ENCODE measurements at regions not wholly inside any gene's neighbourhood (a gene's known extent, or its start where the extent isn't known, plus 50 kb on each side); places are given as distances from the start of the nearest gene placed in this dataset.

- FAIRE-seq (no peak), DNase-seq (ENCODE audit: insufficient read length, low spot score) (no peak)
These were observed 1441.9 kb upstream of the ZEB2 start for GRCh38 chr2:145961846-145962245.

GRCh38 chr2:145960479-145961163 lies 1440.7 kb upstream of the ZEB2 start:
- FAIRE-seq (no peak), DNase-seq (ENCODE audit: insufficient read length, low spot score) (no peak)

GRCh38 chr2:145958611-145959010 lies 1438.7 kb upstream of the ZEB2 start:
- DNase-seq (ENCODE audit: insufficient read length, low spot score) (no peak), FAIRE-seq (no peak)

- DNase-seq (ENCODE audit: insufficient read length, low spot score) (no peak), FAIRE-seq (no peak)
These were observed 1438.0 kb upstream of the ZEB2 start for GRCh38 chr2:145957929-145958328.

GRCh38 chr2:145939949-145940348 lies 1420.0 kb upstream of the ZEB2 start:
- no peak for DNase-seq (ENCODE audit: insufficient read length, low spot score)
- FAIRE-seq, result no peak

- DNase-seq (ENCODE audit: insufficient read length, low spot score) (no peak), FAIRE-seq (no peak)
These were observed 1415.1 kb upstream of the ZEB2 start for GRCh38 chr2:145935016-145935415.

- FAIRE-seq, result no peak
These were observed 1412.0 kb upstream of the ZEB2 start for GRCh38 chr2:145931781-145932395.

GRCh38 chr2:145930318-145930717 lies 1410.4 kb upstream of the ZEB2 start:
- FAIRE-seq (no peak), DNase-seq (ENCODE audit: insufficient read length, low spot score) (no peak)

More at GRCh38 chr2:145931781-145932395, 1412.0 kb upstream of the ZEB2 start:
- DNase-seq (ENCODE audit: insufficient read length, low spot score), result no peak

- no peak for FAIRE-seq
- no peak for DNase-seq (ENCODE audit: insufficient read length, low spot score)
These were observed 1407.4 kb upstream of the ZEB2 start for GRCh38 chr2:145927131-145927950.

- FAIRE-seq (no peak), DNase-seq (ENCODE audit: insufficient read length, low spot score) (no peak)
These were observed 1405.7 kb upstream of the ZEB2 start for GRCh38 chr2:145925591-145925990.

GRCh38 chr2:145919477-145919876 lies 1399.6 kb upstream of the ZEB2 start:
- FAIRE-seq (no peak), DNase-seq (ENCODE audit: insufficient read length, low spot score) (no peak)

- no peak for FAIRE-seq
- DNase-seq (ENCODE audit: insufficient read length, low spot score), result no peak
These were observed 1399.0 kb upstream of the ZEB2 start for GRCh38 chr2:145918951-145919350.

- FAIRE-seq (no peak), DNase-seq (ENCODE audit: insufficient read length, low spot score) (no peak)
These were observed 1396.9 kb upstream of the ZEB2 start for GRCh38 chr2:145916799-145917198.

GRCh38 chr2:145914716-145915115 lies 1394.8 kb upstream of the ZEB2 start:
- no peak for DNase-seq (ENCODE audit: insufficient read length, low spot score)
- FAIRE-seq, result no peak

- FAIRE-seq, result no peak
- DNase-seq (ENCODE audit: insufficient read length, low spot score), result no peak
These were observed 1390.5 kb upstream of the ZEB2 start for GRCh38 chr2:145910416-145910815.

- FAIRE-seq, result no peak
- DNase-seq (ENCODE audit: insufficient read length, low spot score), result no peak
These were observed 1389.8 kb upstream of the ZEB2 start for GRCh38 chr2:145909766-145910165.

- DNase-seq (ENCODE audit: insufficient read length, low spot score) (no peak), FAIRE-seq (no peak)
These were observed 1389.3 kb upstream of the ZEB2 start for GRCh38 chr2:145909175-145909755.

- no peak for FAIRE-seq
- DNase-seq (ENCODE audit: insufficient read length, low spot score), result no peak
These were observed 1386.4 kb upstream of the ZEB2 start for GRCh38 chr2:145906354-145906753.

GRCh38 chr2:145905371-145905770 lies 1385.5 kb upstream of the ZEB2 start:
- FAIRE-seq (no peak), DNase-seq (ENCODE audit: insufficient read length, low spot score) (no peak)

GRCh38 chr2:145897151-145897550 lies 1377.2 kb upstream of the ZEB2 start:
- DNase-seq (ENCODE audit: insufficient read length, low spot score) (no peak), FAIRE-seq (no peak)

- DNase-seq (ENCODE audit: insufficient read length, low spot score) (no peak), FAIRE-seq (no peak)
These were observed 1368.0 kb upstream of the ZEB2 start for GRCh38 chr2:145887915-145888314.

Measured in GM19239 (cell line).